ENCODE measurements at regions not wholly inside any gene's neighbourhood (a gene's known extent, or its start where the extent isn't known, plus 50 kb on each side); places are given as distances from the start of the nearest gene placed in this dataset.

- H3K4me3 ChIP-seq (ENCODE audit: low read length), result no peak overlapping the region
- H3K9me3 ChIP-seq (ENCODE audit: control insufficient read depth, insufficient read depth, low read length), result no peaks in the 10 kb centered on the region
- no peak overlapping the region for H3K27ac ChIP-seq (ENCODE audit: low read depth, low read length)
- H3K36me3 ChIP-seq (ENCODE audit: control insufficient read depth, low read length), result no peaks in the 10 kb centered on the region
- no peaks in the 10 kb centered on the region for H4K20me1 ChIP-seq (ENCODE audit: control insufficient read depth, insufficient read depth, low read depth, low read length)
- H3K27me3 ChIP-seq (ENCODE audit: control insufficient read depth, low read length), result no peaks in the 10 kb centered on the region
- H3K79me2 ChIP-seq (ENCODE audit: control insufficient read depth, low read length), result no peaks in the 10 kb centered on the region
- TF ChIP-seq CTCF (IDR thresholded peaks at IDR 0.05; ENCODE audit: low read depth, low read length, poor library complexity, severe bottlenecking), result no peak
- no peak for TF ChIP-seq EZH2phosphoT487 (IDR thresholded peaks at IDR 0.05; ENCODE audit: borderline replicate concordance, low read length)
- no peaks in the 10 kb centered on the region for H3K4me1 ChIP-seq (ENCODE audit: control insufficient read depth, low read length)
- no peaks in the 10 kb centered on the region for H3K9me2 ChIP-seq (replicated peaks; ENCODE audit: control insufficient read depth, low read length)
- no peak overlapping the region for H3K4me2 ChIP-seq (ENCODE audit: low read length)
- H3F3A ChIP-seq (ENCODE audit: control insufficient read depth, insufficient read depth), result no peaks in the 10 kb centered on the region
These were observed 117.1 kb upstream of the SPTLC3 start for GRCh38 chr20:12891643-12892042.

- H3F3A ChIP-seq (ENCODE audit: control insufficient read depth, insufficient read depth), result no peaks in the 10 kb centered on the region
- H3K9me2 ChIP-seq (replicated peaks; ENCODE audit: control insufficient read depth, low read length), result no peaks in the 10 kb centered on the region
- no peaks in the 10 kb centered on the region for H3K36me3 ChIP-seq (ENCODE audit: control insufficient read depth, low read length)
- no peak overlapping the region for H3K4me3 ChIP-seq (ENCODE audit: low read length)
- H4K20me1 ChIP-seq (ENCODE audit: control insufficient read depth, insufficient read depth, low read depth, low read length), result no peaks in the 10 kb centered on the region
- H3K79me2 ChIP-seq (ENCODE audit: control insufficient read depth, low read length), result no peaks in the 10 kb centered on the region
- no peak overlapping the region for H3K4me2 ChIP-seq (ENCODE audit: low read length)
- H3K27ac ChIP-seq (ENCODE audit: low read depth, low read length), result no peak overlapping the region
- H3K9me3 ChIP-seq (ENCODE audit: control insufficient read depth, insufficient read depth, low read length), result no peaks in the 10 kb centered on the region
- no peaks in the 10 kb centered on the region for H3K4me1 ChIP-seq (ENCODE audit: control insufficient read depth, low read length)
- no peak for TF ChIP-seq CTCF (IDR thresholded peaks at IDR 0.05; ENCODE audit: low read depth, low read length, poor library complexity, severe bottlenecking)
- TF ChIP-seq EZH2phosphoT487 (IDR thresholded peaks at IDR 0.05; ENCODE audit: borderline replicate concordance, low read length), result no peak
- H3K27me3 ChIP-seq (ENCODE audit: control insufficient read depth, low read length), result no peaks in the 10 kb centered on the region
These were observed 115.8 kb upstream of the SPTLC3 start for GRCh38 chr20:12893019-12893418.

- Histone ChIP-seq H3F3A (ENCODE audit: control insufficient read depth, insufficient read depth) (no peaks in the 10 kb centered on the region), H3K4me2 (ENCODE audit: low read length) (no peak overlapping the region), H3K4me1 (ENCODE audit: control insufficient read depth, low read length) (no peaks in the 10 kb centered on the region), H4K20me1 (ENCODE audit: control insufficient read depth, insufficient read depth, low read depth, low read length) (no peaks in the 10 kb centered on the region), H3K27me3 (ENCODE audit: control insufficient read depth, low read length) (no peaks in the 10 kb centered on the region), H3K27ac (ENCODE audit: low read depth, low read length) (no peak overlapping the region), H3K36me3 (ENCODE audit: control insufficient read depth, low read length) (no peaks in the 10 kb centered on the region), H3K9me3 (ENCODE audit: control insufficient read depth, insufficient read depth, low read length) (no peaks in the 10 kb centered on the region), H3K4me3 (ENCODE audit: low read length) (no peak overlapping the region), H3K79me2 (ENCODE audit: control insufficient read depth, low read length) (no peaks in the 10 kb centered on the region), H3K9me2 (replicated peaks; ENCODE audit: control insufficient read depth, low read length) (no peaks in the 10 kb centered on the region)
- no peak for TF ChIP-seq EZH2phosphoT487 (IDR thresholded peaks at IDR 0.05; ENCODE audit: borderline replicate concordance, low read length)
These were observed 115.1 kb upstream of the SPTLC3 start for GRCh38 chr20:12893653-12894052.

- no peak overlapping the region for H3K27ac ChIP-seq (ENCODE audit: low read depth, low read length)
- TF ChIP-seq EZH2phosphoT487 (IDR thresholded peaks at IDR 0.05; ENCODE audit: borderline replicate concordance, low read length), result no peak
- no peak for TF ChIP-seq CTCF (IDR thresholded peaks at IDR 0.05; ENCODE audit: low read depth, low read length, poor library complexity, severe bottlenecking)
- H3K36me3 ChIP-seq (ENCODE audit: control insufficient read depth, low read length), result no peaks in the 10 kb centered on the region
- no peak overlapping the region for H3K4me3 ChIP-seq (ENCODE audit: low read length)
- H3K27me3 ChIP-seq (ENCODE audit: control insufficient read depth, low read length), result no peaks in the 10 kb centered on the region
- no peaks in the 10 kb centered on the region for H4K20me1 ChIP-seq (ENCODE audit: control insufficient read depth, insufficient read depth, low read depth, low read length)
- H3F3A ChIP-seq (ENCODE audit: control insufficient read depth, insufficient read depth), result no peaks in the 10 kb centered on the region
- no peaks in the 10 kb centered on the region for H3K4me1 ChIP-seq (ENCODE audit: control insufficient read depth, low read length)
- H3K79me2 ChIP-seq (ENCODE audit: control insufficient read depth, low read length), result no peaks in the 10 kb centered on the region
- H3K4me2 ChIP-seq (ENCODE audit: low read length), result no peak overlapping the region
- no peaks in the 10 kb centered on the region for H3K9me2 ChIP-seq (replicated peaks; ENCODE audit: control insufficient read depth, low read length)
- no peaks in the 10 kb centered on the region for H3K9me3 ChIP-seq (ENCODE audit: control insufficient read depth, insufficient read depth, low read length)
These were observed 114.7 kb upstream of the SPTLC3 start for GRCh38 chr20:12894089-12894488.

All from DOHH2 (cell line).